Ureter (tissue), 1 donor: ENCODE measurements at regions not wholly inside any gene's neighbourhood (a gene's known extent, or its start where the extent isn't known, plus 50 kb on each side); places are given as distances from the start of the nearest gene placed in this dataset.

ENCODE experiments used
- DNase-seq: peaks from one replicate; pipeline ENCODE4 v3.0.0-alpha.2; 2020; ENCODE audit warnings: low spot score
- donor health status: DM: yes; HTN: yes; CAD: no.

DNA sequence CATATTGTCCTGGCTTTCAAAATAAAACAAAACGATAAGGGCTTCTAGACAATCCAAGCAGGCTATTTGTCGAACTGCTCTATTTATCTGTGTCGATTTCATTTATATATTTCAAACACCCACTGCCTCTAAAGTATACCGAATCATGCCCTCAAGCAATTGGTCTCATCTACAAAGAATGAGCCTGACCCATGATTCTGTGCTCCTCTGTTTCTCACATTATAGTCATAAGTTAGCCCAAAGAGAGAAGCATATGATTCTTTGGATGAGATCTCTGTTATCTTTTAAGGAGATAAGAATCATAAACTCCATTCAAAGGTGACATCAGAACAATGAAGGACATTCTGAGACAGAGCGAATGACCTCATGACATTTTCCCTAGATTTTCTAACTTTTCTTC is 191.1 kb downstream of the MAP2K6 start:
- no peak for DNase-seq

DNA sequence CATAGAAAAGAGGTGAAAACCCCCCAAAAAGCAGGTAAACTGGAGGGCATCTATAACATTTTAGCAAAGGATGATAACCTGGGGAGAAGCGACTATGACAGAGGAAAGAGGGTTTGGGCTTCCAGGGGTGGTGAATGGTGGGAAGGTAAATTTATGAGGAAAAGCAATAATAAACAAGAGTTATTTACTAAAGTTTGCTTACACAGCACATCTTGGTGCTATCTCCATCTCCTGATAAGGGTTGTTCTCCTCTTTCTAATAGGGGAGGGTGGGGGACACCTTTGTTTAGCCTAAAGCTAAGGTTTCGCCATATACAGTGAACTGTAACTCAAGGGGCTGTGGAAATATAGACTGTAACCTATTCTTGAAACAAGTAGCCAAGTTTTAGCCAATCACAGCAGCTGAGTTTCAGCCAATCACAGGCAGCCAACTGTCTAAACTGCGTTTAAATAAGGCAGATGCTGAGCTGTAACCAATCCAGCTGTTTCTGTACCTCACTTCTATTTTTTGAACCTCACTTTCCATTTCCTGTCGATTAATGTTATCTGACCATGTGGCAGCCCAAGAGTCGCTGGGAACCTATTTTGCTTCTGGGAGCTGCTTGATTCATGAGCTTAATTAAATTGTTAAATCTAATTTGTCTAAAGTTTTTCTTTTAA is 191.8 kb downstream of the MAP2K6 start:
- DNase-seq = no peak

DNA sequence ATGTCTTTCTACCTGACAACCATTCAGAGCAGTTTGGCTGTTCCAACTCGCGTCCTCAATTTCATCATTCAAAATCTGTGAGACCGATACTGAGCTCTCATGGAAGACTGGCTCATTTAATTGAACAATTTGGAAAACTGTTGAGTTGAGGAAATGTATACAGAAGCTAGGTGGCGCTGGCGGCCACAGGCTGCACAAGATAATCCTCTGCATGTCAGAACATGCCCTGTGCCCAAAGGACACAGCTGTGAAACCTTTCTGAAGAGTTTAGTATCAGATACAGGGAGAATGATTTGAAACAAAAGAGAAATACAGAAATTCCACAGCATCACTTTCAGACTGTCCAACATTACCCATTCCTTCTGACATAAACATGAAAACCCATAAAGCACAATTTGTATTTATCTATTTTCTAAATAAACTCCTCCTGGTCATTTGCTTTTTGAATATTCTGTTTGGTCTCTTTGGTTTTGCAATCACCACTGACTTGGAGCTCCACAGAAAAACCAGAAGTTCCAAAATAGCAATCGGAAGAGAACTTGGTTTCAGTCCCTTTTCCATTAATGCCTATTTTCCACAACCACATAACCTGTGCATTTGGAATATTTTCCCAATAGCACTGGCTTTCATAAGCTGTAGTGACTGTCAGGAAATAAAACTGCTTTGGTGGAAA is 192.8 kb downstream of the MAP2K6 start:
- DNase-seq = peak; percentile 64

DNA sequence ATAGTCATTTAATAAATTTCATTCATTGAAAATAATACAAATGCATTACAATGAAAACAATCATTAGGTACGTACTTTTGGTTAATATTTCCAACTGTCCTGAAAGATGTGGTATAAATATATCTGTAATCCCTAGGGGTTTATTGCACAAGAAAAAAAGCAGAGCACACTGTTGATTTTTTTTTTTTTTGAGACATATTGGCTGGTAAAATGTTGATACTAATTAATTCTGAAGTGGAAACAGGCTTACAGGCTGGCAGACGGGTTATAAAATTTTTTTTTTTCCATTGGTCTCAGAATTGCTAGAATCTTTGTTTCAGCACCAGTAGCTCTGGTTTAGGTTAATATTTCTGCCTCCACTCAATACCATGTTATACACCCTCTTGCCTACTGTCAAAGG is 193.6 kb downstream of the MAP2K6 start:
- DNase-seq = no peak

DNA sequence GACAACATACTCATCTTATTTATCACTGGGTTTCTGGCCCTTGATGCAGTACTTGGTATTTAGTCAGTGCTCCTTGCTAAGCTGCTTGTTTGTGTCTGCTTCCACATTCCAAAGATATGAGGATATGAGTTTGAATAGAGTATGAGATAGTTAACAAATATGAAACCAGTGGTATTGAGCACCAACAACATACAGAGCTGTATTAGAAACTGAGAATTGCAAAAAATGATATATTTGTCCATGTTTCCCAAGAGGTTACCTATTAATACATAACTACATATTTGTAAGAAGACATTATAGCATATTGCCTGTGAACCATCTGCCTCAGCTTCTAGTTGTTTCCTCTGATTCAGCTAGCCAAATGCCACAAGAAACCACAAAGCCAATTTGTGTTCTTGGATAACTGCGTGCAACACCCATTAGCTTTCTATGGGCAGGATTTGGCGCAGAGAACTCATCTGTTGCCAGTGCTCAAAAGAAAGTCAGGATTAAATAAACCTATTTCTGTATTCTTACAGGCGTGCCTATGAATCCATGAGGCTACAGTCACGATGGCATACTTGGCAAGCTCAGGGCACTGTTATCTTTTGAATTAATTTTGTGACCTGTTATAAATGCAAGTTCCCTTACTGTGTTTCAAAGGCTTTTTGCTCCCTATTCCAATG is 194.4 kb downstream of the MAP2K6 start:
- DNase-seq = no peak

DNA sequence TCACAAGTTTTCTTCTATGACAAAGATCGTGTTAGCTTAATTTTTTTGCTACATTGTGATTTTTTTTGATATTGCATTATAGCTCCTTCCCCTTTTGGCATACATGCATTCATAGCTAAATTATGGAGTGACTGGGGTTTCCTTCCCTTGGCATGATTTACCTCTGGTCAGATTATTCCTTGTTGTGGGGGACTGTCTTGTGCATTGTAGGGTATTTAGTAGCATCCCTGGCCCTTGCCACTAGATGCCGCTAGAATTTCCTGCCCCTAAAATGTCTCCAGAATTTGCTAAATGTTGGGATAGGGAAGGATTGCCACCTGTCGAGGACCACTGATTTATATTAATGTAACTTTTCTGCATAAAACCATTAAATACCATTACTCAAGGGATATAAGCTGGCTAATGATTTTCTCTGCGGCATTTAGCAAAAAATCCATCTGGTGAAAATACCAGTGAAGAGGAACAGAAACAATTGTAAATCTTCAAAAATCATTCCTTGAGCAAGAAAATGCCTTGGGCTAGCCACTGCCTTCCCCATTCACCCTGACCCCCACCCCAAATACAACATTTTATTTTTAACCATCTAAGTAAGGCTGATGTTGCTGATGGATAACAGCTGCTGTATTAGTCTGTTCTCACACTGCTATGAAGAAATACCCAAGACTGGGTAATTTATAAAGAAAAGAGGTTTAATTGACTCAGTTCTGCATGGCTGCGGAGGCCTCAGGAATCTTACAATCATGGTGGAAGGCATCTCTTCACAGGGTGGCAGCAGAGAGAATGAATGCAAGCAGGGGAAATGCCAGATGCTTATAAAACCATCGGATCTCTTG is 195.2 kb downstream of the MAP2K6 start:
- no peak for DNase-seq

DNA sequence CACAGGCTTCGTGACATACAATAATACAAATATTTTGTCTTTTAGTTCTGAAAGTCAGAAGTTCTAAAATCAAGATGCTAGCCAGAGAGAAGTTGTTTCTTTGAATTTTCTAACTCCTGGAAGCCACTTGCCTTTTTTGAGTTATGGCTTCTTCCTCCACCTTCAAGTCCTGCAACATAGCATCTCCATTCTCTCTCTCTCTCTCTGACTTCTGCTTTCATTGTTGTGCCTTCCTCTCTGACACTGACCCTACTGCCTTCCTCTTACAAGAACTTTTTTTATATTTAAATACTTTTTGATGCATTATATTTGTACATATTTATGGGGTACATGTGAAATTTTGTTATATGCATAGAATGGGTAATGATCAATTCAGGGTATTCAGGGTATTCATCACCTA is 205.9 kb downstream of the MAP2K6 start:
- no peak for DNase-seq

DNA sequence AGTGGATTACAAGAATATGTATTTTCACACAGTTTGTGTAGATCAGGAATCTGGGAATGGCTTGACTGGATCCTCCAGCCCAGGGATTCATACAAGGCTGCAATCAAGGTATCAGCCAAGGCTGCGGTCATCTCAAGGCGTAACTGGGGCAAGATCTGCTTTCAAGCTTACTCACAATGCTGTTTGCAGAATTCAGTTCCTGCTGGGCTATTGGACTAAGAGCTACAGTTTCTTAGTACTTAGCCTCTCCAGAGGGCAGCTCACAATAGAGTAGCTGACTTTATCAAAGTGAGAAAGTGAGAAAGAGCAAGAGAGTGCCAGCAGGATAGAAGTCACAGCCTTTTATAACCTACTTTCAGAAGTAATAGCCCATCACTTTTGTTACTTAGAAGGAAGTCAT is 211.0 kb downstream of the MAP2K6 start:
- DNase-seq = no peak

DNA sequence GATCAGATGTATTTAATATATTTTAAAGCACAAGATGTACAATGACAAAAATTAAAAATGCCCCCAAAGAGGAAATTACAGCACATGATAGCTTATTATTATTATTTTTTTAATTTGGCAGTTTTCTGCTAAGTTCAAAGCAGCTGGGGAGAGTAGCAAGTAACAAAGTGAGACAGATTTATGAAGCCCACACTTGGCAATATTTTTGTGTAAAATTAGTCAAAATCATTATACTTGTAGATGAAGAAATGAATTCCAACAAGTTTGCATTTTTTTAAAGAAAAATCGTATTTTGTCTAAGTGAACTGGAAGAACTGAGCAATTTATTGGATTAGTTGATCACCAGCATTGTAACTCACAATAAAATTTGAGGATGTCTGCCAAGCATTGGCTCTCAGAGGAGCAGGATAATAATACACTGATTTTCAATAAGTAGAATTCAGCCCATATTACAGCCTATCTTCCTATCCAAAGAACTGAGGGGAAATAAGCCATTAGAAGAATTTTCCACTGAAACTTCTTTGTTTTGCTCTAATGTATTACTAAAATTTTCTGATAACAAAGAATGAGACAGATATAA is 215.6 kb downstream of the MAP2K6 start:
- DNase-seq = no peak

DNA sequence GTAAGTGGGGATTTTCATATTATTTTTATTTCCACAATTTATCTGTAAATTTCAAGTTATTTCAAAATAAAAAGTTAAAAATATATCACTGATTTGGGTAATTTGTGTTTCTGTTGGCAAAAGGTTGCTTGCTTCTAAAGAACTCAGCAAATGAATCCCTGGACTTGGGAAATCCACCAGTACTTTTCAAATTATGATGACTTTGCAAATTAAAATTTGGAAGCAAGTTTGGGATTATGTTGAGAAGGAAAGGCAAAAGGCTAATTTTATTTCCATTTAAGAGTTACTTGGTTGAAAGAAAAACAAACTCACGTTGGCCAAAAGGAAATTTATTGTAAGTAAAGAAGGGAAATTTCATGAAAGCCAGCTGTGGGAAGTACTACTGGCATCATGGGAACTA is 220.3 kb downstream of the MAP2K6 start:
- no peak for DNase-seq

DNA sequence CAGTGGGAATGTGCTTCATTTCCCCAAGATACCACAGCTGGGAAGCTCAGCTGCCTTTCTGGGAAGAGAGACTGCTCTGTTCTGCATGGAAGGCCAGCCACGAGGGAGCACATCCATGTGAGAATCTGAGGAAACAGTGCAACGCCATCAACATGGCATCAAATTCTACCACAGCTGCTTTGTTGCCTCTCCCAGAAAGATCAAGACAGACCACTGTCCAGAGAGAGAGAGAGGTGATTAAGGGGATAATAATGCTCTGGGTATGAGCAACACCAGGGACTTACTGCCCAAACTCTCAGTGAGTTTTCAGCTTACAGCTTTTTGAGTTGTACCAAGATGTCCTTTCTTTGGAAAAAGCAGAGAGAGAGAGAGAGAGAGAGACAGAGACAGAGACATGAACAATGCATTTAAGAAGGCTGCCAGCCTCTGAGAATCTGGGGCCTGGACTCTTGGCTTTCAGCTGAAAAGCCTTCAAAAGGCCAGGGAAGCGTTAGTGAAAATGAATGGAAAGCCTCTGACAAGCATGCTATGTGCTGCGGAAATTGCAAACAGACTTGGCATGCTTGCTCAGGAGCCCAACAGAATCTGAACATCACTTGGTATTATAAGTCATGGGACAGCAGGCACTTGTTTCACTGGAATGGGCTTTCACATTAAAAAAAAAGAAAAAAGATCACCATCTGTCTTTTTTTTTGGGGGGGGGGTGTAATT is 223.1 kb downstream of the MAP2K6 start:
- no peak for DNase-seq

DNA sequence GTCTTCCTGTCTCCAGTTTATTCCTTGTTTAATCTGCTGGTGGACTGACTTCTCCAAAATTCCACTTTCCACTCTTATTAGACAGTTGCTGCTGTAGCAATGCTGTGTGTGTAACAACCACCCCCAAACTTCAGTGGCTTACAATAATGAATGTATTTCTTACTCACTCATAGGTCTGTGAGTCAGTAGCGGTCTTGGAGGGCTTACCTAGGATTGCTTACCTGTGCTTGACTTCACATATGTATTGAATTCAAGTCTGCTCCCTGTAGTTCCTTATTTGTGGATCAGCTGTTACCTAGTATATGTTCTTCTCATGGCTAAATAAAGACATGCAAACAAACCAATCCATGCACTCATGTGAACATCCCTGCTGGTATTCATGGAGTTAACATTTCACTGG is 224.6 kb downstream of the MAP2K6 start:
- no peak for DNase-seq

DNA sequence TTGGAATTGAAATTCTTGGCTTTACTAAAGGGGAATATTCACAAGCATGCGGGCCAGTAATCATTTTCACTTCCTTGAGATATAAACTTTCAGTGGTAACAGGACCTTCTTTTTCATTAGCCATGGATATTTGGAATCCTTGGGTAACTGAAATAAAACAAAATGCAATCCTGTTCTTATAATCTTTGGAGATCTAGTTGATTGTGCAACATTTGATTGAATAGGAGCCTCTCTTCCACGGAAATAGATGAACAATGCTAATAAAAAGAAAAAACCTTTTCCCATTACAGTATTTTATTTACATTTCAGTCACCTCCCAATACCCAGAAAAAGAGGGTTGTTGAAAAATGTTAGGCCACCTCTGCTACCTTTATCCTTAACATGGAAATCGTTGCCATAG is 225.6 kb downstream of the MAP2K6 start:
- no peak for DNase-seq

DNA sequence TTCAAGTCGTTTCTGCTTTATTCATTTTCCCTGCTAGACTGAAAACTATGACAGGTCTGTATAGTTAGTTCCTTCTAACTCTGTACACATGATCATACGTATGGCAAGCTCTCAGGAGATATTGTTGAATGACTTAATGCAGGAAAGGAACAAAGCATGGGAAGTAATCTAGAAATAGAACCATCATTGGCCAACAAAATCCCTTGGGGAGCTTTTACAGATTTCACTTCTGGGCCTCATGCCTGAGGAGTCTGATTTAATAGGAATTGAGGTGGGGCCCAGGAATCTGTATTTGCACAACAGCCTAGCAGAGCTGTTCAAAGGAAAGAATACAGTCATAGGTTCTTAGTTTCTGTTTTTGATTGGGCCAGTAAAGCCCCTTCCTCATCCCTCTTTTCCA is 229.2 kb downstream of the MAP2K6 start:
- no peak for DNase-seq

DNA sequence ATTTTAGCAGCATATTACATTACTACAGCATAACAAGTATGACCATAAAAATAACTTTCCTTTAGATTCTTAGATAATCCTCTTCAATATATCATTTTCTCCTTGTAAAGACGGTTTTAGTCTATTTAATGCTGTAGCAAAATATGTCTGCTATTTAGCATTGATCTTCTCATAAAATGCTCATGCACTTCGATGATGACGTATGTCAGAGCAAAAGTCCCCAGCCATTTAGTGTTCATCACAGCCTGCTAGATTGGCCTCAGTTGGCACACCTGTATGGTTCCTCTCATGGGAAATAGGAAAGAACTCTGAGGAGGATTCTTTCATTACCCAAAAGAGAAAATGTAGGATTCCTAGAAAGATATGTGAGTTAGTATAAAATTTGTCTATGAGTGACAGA is 232.2 kb downstream of the MAP2K6 start:
- no peak for DNase-seq

DNA sequence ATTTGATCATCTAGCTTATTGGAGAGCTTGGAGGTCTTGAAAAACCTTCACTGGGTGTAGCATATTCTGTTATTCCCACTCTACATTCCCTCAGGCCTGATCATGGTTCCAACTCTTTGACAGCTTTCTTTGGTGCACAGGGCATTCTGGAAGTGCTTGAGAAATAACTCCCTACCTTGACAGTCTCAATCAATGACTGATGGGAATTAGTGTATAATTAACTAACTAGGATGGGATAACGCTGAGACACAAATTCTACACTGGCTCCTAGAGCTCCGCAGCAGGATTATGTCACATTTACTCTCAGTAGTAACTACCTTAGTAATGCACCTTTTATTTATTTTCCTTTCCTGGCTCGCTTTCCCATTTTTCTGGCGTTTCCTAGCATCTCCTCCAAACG is 236.4 kb downstream of the MAP2K6 start:
- DNase-seq = no peak

DNA sequence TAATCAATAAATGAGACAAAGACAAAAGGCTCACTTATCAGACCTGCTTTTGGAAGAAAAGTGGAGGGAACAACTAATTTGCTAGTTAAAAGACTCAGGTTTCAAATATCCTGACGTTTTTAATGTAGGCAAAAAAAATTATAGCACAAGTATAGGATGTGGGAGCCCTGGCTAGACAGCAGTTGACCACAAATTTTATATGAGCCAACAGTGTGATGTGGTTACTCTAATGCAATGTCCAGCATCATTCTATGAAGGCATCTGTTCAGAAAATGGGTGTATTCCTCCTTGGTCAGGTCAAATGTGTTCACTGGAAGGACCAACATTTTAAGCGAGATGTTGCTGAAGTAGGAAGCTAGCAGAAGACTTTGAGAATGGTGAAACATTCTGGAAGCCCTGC is 237.4 kb downstream of the MAP2K6 start:
- DNase-seq = no peak

DNA sequence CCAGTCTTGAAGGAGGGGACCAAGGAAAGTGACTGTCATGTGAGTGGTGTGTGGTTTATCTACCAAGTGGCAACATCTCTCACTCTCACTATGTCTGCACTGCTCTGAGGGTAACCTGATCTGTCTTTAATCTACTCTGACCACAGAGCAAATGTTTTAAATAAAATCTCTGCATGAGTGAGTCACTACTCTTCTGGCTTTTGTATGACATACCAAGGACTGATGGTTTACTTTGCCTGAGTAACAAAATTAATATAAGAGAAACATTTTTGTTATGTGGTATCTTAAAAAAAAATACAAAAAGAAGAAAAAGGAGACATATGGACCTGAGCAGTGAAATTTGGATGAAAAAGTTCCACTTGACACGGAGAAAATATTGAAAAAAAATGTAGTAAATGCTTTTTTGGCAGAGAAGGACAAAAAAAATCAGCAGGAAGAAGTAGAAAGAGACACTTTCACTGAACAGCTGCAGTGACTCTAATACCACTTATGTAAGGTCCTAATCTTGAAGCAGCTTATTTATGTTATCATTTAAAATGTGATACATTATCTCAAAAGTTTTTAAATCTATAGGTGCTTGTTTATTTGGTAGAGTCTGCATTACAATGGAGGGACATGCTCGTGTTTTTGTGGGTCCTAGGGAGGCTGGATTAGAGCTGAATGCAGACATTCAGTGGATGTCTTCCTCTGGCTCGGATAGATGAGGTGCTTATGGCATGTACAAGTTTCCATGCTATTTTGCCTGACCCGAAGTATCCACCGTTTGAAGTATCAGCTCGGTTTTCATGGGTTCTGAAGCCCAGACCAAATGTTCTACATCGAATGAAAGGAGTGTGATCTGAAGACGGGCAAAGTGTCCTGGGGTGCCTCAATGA is 240.7 kb downstream of the MAP2K6 start:
- no peak for DNase-seq

DNA sequence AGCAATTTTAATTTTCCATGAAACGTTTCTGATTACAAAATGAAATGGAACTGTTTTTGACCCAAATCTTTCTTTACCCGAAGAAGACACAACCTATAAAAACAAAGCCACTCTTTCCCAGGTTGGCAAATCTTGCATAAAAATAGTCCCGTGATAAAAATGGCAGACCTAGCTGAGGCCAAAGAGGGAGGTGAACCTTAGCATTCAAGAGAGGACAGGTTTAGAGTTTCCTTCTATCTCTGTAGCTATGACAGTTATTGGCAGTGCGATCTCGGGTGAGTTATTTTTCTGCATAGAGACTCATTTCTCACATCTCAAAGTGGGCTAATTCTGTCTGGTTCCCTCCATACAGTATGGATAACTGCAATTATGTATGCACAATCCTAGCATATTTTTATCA is 241.4 kb downstream of the MAP2K6 start:
- no peak for DNase-seq

DNA sequence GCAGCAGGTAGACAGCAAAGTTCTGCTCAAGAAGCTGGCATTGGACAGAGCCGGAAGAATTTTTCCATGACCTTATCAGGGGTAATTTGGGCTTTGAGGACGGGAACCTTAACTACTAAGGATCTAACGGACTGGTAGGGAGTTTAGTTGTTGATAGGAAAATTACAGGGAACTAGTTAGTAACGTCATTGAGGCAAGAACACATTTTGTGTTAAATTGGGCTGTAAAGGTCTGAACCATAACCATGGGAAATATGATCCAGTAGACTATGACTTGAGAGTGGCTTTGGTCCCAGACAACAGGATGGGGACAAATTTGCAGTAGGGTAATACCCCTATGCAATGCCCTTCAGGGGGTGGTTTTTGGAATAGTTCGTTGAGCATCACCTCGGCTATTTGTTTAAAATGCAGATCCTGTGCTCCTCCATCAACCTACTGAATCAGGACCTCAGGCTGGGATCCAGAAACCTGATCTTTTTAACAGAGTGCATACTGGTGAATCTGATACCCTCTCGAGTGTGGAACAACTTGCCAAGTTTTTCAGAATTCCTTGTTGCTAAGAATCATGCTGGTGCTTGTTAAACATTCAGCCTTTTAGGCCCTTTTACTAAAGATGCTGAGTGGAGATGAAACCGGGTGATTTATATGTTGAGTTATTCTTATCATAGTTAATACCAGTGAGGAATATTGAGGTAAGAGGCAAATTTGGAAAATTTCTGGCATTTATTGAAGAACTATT is 255.1 kb downstream of the MAP2K6 start:
- DNase-seq = no peak
